Activated naive CD8-positive, alpha-beta T cell treated with anti-CD3 and anti-CD28 coated beads, Interleukin-2, amount 50 U/mL, for 24 hours (primary cell): ENCODE measurements at regions not wholly inside any gene's neighbourhood (a gene's known extent, or its start where the extent isn't known, plus 50 kb on each side); places are given as distances from the start of the nearest gene placed in this dataset.
"Not testable (repeated sequence)": the region's sequence is repeated elsewhere in the genome, so short reads cannot be mapped to it uniquely, and the experiment has no call there.

Source experiments
- ATAC-seq: fragments of 150-1000 bp; cut with Tn5 transposase; one replicate; pipeline ENCODE4 v1.10.0; 2021
- DNase-seq: peaks from one replicate; pipeline ENCODE4 v3.0.0; 2021
- H3K27ac Mint-ChIP-seq: one replicate; pipeline ENCODE4 v1.8.0; 2021; ENCODE audit warnings: mild to moderate bottlenecking, mixed read lengths
- H3K27me3 Mint-ChIP-seq: one replicate; pipeline ENCODE4 v1.8.0; 2021; ENCODE audit warnings: mixed read lengths
- H3K36me3 Mint-ChIP-seq: one replicate; pipeline ENCODE4 v1.8.0; 2021; ENCODE audit warnings: low read depth, mixed read lengths
- H3K4me1 Mint-ChIP-seq: one replicate; pipeline ENCODE4 v1.8.0; 2021; ENCODE audit warnings: mixed read lengths
- H3K4me3 Mint-ChIP-seq: one replicate; pipeline ENCODE4 v1.8.0; 2021; ENCODE audit warnings: mild to moderate bottlenecking, moderate library complexity, mixed read lengths
- H3K9me3 Mint-ChIP-seq: one replicate; pipeline ENCODE4 v1.8.0; 2021; ENCODE audit warnings: mixed read lengths

DNA sequence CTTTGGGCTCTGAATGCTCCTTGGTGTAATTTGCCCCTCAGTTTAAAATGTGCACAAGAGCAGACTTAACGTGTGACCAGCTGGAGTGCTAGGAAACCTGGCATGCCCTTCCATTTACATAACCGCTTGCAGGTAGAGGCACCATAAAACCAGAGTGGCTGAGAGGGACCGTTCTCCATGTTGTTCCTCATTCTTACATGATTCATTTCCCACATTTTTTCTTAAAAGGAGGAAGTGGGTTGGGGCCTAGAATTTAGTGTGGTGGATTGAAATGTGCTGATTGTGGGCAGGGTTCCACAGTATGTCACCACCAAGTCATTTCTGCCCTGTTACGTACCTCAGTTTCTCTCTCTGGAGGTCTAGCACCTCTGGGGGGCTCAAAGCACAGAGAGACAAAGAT, 375.8 kb upstream of the VSTM2A start:
- H3K27ac Mint-ChIP-seq = no peak overlapping the region
- H3K36me3 Mint-ChIP-seq = no peaks in the 10 kb centered on the region
- ATAC-seq = no peak
- no peak overlapping the region for H3K4me3 Mint-ChIP-seq
- H3K4me1 Mint-ChIP-seq = no peaks in the 10 kb centered on the region
- H3K27me3 Mint-ChIP-seq = no peaks in the 10 kb centered on the region
- peaks cover 10% of the 10 kb centered on the region for H3K9me3 Mint-ChIP-seq
- DNase-seq = no peak

DNA sequence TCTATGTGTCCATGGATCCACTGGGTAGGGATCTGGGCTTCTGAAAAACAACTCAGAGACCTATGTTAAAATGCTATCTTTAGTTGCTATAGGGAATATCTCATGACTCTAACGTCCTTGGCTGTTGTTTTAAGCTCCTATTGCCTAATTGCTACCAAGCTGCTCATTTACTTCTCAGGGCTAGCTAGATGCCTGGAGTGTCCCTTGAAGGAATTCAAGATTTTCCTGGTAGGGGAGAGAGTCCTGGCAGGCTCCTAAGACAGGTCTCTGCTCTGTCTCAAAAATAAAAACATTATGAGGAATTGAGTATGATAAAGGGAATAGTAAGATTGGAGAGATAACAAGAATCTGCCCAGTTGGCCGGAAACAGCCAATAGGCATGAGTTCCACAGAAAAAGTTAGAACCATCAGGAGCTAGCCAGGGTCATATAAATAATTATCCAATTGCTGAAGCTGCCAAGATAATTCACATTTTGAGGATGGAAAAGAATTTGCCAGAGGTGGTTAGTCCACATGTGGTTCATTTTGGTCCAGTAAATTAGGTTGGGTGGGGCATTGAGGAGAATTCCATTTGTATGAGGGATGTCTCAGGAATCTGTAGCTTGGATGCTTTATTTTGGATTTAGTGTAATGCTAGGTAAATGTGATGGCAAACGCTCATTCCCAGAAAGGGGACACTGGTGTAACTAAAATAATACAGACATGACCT, 362.7 kb upstream of the VSTM2A start:
- H3K36me3 Mint-ChIP-seq = no peaks in the 10 kb centered on the region
- no peaks in the 10 kb centered on the region for H3K4me1 Mint-ChIP-seq
- DNase-seq = no peak
- H3K9me3 Mint-ChIP-seq = peaks cover 38% of the 10 kb centered on the region
- no peak for ATAC-seq
- no peak overlapping the region for H3K27ac Mint-ChIP-seq
- H3K4me3 Mint-ChIP-seq = no peak overlapping the region
- H3K27me3 Mint-ChIP-seq = no peaks in the 10 kb centered on the region

- Mint-ChIP-seq H3K4me3 (no peak overlapping the region), H3K27me3 (no peaks in the 10 kb centered on the region), H3K4me1 (no peaks in the 10 kb centered on the region), H3K9me3 (peaks cover 38% of the 10 kb centered on the region), H3K27ac (no peak overlapping the region), H3K36me3 (no peaks in the 10 kb centered on the region)
- DNase-seq (no peak), ATAC-seq (no peak)
Measured at GRCh38 chr7:54180796-54181195, 361.4 kb upstream of the VSTM2A start.

- no peaks in the 10 kb centered on the region for H3K36me3 Mint-ChIP-seq
- no peak overlapping the region for H3K4me3 Mint-ChIP-seq
- ATAC-seq (no peak), DNase-seq (no peak)
- peaks cover 38% of the 10 kb centered on the region for H3K9me3 Mint-ChIP-seq
- no peaks in the 10 kb centered on the region for H3K27me3 Mint-ChIP-seq
- H3K4me1 Mint-ChIP-seq = no peaks in the 10 kb centered on the region
- H3K27ac Mint-ChIP-seq = no peak overlapping the region
Measured at GRCh38 chr7:54183055-54183454, 359.1 kb upstream of the VSTM2A start.

- Mint-ChIP-seq H3K27me3 (no peaks in the 10 kb centered on the region), H3K4me3 (no peak overlapping the region), H3K9me3 (peaks cover 38% of the 10 kb centered on the region), H3K27ac (no peak overlapping the region), H3K4me1 (no peaks in the 10 kb centered on the region), H3K36me3 (no peaks in the 10 kb centered on the region)
- DNase-seq (no peak), ATAC-seq (no peak)
Measured at GRCh38 chr7:54186336-54186735, 355.8 kb upstream of the VSTM2A start.

GRCh38 chr7:54187886-54188685, 354.1 kb upstream of the VSTM2A start:
- DNase-seq = no peak
- Mint-ChIP-seq H3K9me3 (peaks cover 29% of the 10 kb centered on the region), H3K27me3 (no peaks in the 10 kb centered on the region), H3K4me3 (no peak overlapping the region), H3K36me3 (no peaks in the 10 kb centered on the region), H3K27ac (no peak overlapping the region), H3K4me1 (no peaks in the 10 kb centered on the region)
- ATAC-seq = no peak

DNA sequence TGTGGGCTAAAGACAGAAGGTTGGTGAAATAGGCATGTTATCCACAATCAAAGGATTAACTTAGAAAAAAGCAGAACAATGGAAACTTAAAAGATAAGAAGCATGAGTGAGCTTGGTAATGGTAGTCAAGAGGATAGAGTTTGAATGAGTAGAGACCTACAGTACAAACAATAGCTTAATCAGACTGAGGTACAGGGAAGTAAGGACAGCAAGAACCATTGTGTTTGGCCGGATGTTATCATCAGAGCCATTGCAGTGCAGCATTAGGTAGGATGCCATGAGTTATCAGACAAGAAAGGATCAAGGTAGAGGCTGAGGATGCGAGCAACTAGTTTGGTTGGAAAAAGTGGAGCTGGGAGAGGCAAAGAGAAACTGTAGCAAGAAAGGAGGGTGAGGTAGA, 353.3 kb upstream of the VSTM2A start:
- no peak for ATAC-seq
- DNase-seq = no peak
- no peak overlapping the region for H3K4me3 Mint-ChIP-seq
- peaks cover 29% of the 10 kb centered on the region for H3K9me3 Mint-ChIP-seq
- no peak overlapping the region for H3K27ac Mint-ChIP-seq
- no peaks in the 10 kb centered on the region for H3K27me3 Mint-ChIP-seq
- no peaks in the 10 kb centered on the region for H3K4me1 Mint-ChIP-seq
- H3K36me3 Mint-ChIP-seq = no peaks in the 10 kb centered on the region

- no peaks in the 10 kb centered on the region for H3K36me3 Mint-ChIP-seq
- peaks cover 26% of the 10 kb centered on the region for H3K9me3 Mint-ChIP-seq
- H3K4me3 Mint-ChIP-seq = no peak overlapping the region
- H3K4me1 Mint-ChIP-seq = no peaks in the 10 kb centered on the region
- no peak for DNase-seq
- ATAC-seq = no peak
- H3K27ac Mint-ChIP-seq = no peak overlapping the region
- no peaks in the 10 kb centered on the region for H3K27me3 Mint-ChIP-seq
Measured at GRCh38 chr7:54189330-54189729, 352.8 kb upstream of the VSTM2A start.

GRCh38 chr7:54201501-54201900, 340.7 kb upstream of the VSTM2A start:
- Mint-ChIP-seq H3K4me1 (no peaks in the 10 kb centered on the region), H3K27ac (no peak overlapping the region), H3K36me3 (no peaks in the 10 kb centered on the region), H3K27me3 (no peaks in the 10 kb centered on the region), H3K9me3 (peaks cover 15% of the 10 kb centered on the region), H3K4me3 (no peak overlapping the region)
- ATAC-seq = no peak
- DNase-seq = no peak

DNA sequence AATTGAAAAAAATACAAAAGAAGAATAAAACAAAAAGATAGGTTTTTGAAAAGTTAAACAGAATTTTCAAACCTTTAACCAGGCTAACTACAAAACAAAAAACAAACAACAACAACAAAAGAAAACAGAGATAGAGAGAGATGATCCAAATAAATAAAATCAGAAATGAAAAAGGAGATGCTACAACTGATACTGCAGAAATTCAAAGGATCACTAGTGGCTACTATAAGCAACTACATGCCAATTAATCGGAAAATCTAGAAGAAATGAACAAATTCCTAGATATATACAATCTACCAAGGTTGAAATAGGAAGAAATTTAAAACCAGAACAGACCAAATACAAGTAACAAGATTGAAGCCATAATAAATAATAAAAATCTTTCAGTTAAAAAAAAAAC, 326.8 kb upstream of the VSTM2A start:
- peaks cover 62% of the 10 kb centered on the region for H3K9me3 Mint-ChIP-seq
- H3K27me3 Mint-ChIP-seq = no peaks in the 10 kb centered on the region

DNA sequence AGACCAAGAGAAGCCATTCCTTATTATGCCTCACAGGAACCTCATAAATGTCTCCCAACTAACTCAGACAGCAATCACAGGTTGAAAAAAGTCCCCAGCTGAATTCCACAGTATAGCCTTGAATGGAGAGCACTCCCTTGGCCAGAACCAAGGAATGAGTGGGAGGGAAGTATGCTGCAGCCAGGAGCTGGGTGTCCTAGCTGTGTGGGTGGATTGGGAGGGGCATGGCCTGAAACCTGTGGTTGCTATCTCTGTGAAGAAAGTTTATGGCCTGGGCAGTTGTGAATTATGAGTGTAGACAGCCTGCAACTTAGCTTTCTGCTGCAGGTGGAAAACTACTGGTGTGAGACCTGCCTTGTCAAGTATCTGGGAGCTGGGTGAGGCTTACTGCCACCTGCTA, 316.1 kb upstream of the VSTM2A start:
- H3K4me1 Mint-ChIP-seq, H3K27ac Mint-ChIP-seq, ATAC-seq, H3K36me3 Mint-ChIP-seq, DNase-seq, H3K9me3 Mint-ChIP-seq, H3K4me3 Mint-ChIP-seq, H3K27me3 Mint-ChIP-seq: not testable (repeated sequence)

More for the DNA sequence above, 326.8 kb upstream of the VSTM2A start:
- Mint-ChIP-seq H3K4me1 (no peaks in the 10 kb centered on the region), H3K27ac (no peak overlapping the region), H3K4me3 (no peak overlapping the region), H3K36me3 (no peaks in the 10 kb centered on the region)
- DNase-seq = no peak
- no peak for ATAC-seq

- Mint-ChIP-seq H3K4me3 (no peak overlapping the region), H3K4me1 (no peaks in the 10 kb centered on the region), H3K36me3 (no peaks in the 10 kb centered on the region), H3K27me3 (no peaks in the 10 kb centered on the region), H3K27ac (no peak overlapping the region), H3K9me3 (peaks cover 26% of the 10 kb centered on the region)
- ATAC-seq (no peak), DNase-seq (no peak)
Measured at GRCh38 chr7:54242776-54243175, 299.4 kb upstream of the VSTM2A start.

- Mint-ChIP-seq H3K4me1 (no peaks in the 10 kb centered on the region), H3K36me3 (no peaks in the 10 kb centered on the region), H3K4me3 (no peak overlapping the region), H3K27ac (no peak overlapping the region), H3K9me3 (peaks cover 20% of the 10 kb centered on the region), H3K27me3 (no peaks in the 10 kb centered on the region)
- no peak for DNase-seq
- ATAC-seq = no peak
Measured at GRCh38 chr7:54245020-54245419, 297.2 kb upstream of the VSTM2A start.

- H3K9me3 Mint-ChIP-seq = peaks cover 5% of the 10 kb centered on the region
- DNase-seq (no peak), ATAC-seq (no peak)
- no peaks in the 10 kb centered on the region for H3K4me1 Mint-ChIP-seq
- H3K27me3 Mint-ChIP-seq = no peaks in the 10 kb centered on the region
- no peak overlapping the region for H3K4me3 Mint-ChIP-seq
- no peak overlapping the region for H3K27ac Mint-ChIP-seq
- H3K36me3 Mint-ChIP-seq = no peaks in the 10 kb centered on the region
Measured at GRCh38 chr7:54249686-54250085, 292.5 kb upstream of the VSTM2A start.

DNA sequence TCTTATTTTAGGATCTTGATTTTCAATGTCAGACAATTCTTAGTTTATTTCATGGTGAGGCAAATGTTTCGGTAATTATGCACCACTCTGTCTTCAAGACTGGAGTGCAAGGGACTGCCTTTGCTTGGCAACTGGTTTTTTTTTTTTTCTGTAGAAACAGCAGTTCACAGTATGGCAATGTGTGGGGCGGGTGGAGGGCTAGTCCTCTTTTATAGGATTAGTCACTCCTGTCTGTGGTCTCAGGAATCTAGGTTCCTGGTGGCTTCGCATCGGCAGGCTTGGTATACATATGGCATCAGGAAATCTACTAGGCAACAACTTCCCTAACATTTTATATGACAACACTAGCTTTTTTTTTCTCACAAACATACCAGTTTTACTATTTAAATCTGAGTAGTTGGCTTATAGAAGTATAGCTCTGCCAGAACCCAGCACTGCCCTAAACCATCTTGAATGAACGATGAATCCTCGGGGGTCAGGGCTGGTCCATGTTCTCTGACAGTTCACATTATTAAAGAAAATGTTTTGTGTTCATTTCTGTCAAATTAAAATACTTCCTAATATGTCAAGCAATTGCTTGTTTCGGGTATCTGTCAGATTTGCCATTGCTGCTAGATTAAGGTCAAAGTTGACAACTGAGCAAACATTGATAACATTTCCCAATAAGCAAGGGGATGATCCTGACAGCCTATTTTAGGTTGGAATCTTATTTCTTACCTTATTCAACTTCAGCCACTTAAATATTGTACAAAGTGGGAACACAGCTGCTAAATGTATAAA, 289.7 kb upstream of the VSTM2A start:
- H3K4me3 Mint-ChIP-seq = no peak overlapping the region
- no peaks in the 10 kb centered on the region for H3K36me3 Mint-ChIP-seq
- H3K4me1 Mint-ChIP-seq = no peaks in the 10 kb centered on the region
- ATAC-seq (no peak), DNase-seq (no peak)
- H3K27me3 Mint-ChIP-seq = no peaks in the 10 kb centered on the region
- no peak overlapping the region for H3K27ac Mint-ChIP-seq
- no peaks in the 10 kb centered on the region for H3K9me3 Mint-ChIP-seq
